ENCODE measurements at regions not wholly inside any gene's neighbourhood (a gene's known extent, or its start where the extent isn't known, plus 50 kb on each side); places are given as distances from the start of the nearest gene placed in this dataset.

DNA sequence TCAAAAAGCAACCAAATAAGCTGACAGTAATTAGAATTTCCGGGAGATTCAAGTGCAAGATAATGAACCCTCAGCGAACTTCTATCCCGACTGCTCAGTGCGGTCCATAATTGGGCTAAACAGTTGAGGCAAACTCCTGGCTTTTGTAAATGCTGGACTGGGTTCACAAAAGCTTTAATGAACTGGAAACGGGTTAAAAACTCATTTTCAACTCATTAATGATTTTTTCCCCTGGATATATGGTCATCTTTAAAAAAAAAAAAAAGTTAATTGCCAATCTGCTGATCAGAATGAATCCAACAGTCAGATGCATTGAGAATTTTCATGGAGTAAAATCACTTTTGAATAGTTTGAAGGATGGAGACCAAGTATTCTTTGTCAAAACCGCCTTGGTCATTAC, 79.5 kb upstream of the WWC1 start:
- in situ Hi-C loops (cut with MboI; ENCODE audit: low sequenced_read_pairs) = no loop called here

DNA sequence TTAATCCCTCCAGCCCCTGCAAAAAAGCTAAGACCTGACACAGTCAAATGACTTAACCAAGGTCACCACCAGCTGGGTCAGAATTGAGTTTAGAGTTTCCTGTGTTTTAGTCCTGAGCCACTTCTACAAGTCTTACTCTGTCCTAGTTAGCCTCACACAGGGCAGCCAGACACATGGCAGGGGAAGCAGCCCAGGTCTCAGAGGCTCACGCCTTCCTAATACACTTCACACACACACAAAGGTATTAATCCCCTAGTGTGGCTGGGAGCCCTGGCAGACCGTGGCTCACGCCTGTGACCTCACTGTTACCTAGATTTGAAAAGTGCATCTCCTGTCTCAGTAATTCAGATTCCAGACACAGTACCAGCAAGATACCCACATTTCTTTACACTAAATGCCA, 77.4 kb upstream of the WWC1 start:
- in situ Hi-C loops (cut with MboI; ENCODE audit: low sequenced_read_pairs) = no loop called here

DNA sequence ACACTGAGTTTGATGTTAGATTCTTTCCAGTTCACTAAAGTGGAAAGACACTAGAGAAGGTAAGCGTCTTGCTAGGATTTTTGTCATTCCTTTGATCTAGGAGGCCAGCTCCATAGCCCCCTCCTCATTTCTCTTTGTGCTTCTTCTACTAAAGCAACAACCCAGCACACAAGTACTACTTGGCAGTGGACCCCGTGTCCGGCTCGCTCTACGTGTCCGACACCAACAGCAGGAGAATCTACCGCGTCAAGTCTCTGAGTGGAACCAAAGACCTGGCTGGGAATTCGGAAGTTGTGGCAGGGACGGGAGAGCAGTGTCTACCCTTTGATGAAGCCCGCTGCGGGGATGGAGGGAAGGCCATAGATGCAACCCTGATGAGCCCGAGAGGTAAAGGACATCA, 76.6 kb upstream of the WWC1 start:
- in situ Hi-C loops (cut with MboI; ENCODE audit: low sequenced_read_pairs) = no loop called here

DNA sequence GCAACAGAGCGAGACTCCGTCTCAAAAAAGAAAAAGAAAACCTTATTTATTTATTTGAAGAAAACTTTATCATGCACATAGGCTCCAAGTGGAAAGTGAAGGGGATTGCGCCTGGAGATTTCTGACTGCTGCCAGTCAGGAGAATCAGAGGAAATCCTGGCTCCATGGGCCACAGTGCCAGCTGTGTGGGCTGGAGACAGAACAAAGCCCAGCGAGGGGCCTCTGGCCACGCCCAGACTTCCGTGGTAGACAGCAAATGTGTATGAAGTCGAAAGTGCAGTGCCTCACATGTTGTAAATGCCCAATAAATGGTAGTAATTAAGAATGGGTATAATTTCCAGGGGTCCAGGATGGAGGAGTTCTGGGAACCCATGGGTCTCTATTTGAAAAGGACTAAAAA, 75.8 kb upstream of the WWC1 start:
- in situ Hi-C loops (cut with MboI; ENCODE audit: low sequenced_read_pairs) = no loop called here

DNA sequence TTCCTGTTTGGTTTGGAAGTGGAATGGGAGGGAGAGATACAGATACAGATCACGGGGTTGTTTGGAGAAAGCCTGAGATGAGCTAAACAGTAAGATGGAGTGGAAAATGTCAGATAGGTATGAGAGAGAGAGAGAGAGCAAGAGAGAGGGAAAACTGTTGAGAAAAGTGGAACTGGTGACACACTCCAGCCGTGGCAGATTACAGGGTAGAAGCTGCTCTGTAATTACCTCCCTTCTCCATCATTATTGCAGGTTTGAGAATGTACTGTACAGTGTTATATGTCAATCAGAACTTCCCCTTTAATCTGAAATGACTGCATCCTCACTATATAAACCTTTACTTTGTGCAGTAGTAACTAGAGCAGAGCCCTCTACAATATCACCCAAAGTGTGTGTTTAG, 74.5 kb upstream of the WWC1 start:
- in situ Hi-C loops (cut with MboI; ENCODE audit: low sequenced_read_pairs) = no loop called here

DNA sequence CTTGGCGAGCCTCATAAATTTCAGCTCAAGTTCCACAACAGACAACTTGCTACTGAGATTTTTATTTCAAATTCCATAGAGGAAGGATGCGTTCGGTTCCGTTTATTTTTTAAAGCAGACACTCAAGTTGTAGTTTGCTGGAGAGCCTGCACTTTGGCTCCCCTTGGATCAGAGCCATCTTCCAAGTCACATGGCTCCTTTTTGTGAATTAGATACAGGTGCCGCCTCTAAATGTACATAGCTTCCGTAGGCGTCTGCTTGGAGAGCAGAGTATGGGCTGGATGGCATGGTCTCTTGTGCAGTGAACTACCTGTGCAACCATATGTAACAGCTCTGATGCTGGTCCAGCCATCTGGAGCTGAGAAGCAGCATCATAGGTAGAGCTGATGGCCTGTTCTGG, 73.9 kb upstream of the WWC1 start:
- in situ Hi-C loops (cut with MboI; ENCODE audit: low sequenced_read_pairs) = no loop called here

DNA sequence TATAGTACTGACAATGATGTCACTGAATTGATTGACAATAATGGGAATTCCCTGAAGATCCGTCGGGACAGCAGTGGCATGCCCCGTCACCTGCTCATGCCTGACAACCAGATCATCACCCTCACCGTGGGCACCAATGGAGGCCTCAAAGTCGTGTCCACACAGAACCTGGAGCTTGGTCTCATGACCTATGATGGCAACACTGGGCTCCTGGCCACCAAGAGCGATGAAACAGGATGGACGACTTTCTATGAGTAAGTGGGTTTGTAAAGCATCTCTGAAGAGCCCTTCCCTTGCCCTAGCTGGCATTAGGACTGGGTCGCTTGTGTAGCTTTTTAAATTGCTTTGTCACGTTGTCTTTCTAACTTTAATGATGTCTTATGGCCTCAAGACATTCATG, 72.7 kb upstream of the WWC1 start:
- in situ Hi-C loops (cut with MboI; ENCODE audit: low sequenced_read_pairs) = no loop called here

DNA sequence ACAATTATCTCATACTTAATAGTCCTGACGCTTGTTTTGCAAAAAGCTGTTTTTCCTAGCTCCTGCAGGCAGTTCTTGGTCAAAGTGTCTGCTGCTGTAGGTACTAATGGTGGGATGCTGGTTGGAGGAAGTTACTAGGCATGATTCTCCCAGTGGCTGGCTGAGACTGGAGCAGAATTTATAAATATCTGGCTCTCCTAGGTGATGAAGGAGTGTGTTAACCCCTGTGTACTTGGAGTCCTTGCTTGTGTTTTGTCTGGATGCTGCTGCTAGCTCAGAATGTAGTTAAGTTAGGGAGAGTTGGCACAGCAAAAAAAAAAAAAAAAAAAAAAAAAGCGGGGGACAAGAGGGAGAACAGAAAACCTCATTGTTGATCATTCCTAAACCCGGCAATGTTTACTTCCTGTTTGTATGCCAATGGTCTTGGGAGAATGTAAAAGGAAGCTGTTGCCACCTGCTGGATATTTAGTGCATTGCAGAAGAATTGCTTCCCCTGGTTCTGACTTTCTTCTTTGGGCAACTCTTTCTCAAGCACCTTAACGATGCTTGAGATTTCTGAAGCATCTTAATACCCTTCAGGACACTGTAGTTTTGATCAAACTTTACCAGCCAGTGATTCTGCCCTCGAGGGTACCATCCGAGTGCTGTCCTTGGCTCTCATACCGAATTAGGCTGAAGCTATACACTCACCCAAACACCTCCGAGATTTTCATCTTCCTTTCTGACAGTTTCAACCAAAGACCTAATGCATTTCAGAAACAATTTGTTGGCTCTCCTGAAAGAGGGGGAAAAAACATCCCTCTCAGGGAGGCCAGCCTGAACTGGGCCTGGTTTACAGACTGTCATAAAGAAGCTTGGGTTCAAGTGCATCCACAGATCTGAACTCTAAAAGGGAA, 71.7 kb upstream of the WWC1 start:
- in situ Hi-C loops (cut with MboI; ENCODE audit: low sequenced_read_pairs) = no loop called here

DNA sequence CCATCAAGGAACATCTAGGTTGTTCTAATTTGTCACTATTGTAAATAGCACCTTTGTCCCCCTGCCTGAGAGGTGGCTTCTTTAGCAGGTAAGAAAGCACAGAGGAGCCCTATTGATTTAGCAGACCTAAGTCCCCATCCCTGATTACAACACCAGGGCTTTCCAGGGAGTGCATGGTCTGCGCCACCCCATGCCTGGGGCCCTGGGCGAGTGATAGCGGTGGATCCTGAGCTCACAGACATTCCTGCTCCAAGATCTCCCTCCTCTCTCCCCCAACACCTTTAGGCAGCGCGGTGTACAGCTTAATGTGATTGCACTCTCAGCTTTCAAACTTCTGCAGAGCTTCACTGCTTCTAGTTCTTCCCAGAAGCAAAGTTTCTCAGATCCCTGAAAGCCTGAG, 67.4 kb upstream of the WWC1 start:
- in situ Hi-C loops (cut with MboI; ENCODE audit: low sequenced_read_pairs) = no loop called here

DNA sequence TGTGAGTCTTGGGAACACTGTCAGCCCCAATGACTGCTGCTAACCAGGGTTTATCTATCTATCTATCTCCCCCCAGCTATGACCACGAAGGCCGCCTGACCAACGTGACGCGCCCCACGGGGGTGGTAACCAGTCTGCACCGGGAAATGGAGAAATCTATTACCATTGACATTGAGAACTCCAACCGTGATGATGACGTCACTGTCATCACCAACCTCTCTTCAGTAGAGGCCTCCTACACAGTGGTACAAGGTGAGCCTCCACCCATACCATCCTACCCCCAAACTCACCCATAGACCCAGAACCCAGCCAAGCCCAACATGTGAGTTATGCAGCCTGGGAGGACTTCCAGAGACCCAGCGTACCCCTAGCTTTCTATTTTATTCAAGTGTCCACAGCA, 65.4 kb upstream of the WWC1 start:
- in situ Hi-C loops (cut with MboI; ENCODE audit: low sequenced_read_pairs) = no loop called here

DNA sequence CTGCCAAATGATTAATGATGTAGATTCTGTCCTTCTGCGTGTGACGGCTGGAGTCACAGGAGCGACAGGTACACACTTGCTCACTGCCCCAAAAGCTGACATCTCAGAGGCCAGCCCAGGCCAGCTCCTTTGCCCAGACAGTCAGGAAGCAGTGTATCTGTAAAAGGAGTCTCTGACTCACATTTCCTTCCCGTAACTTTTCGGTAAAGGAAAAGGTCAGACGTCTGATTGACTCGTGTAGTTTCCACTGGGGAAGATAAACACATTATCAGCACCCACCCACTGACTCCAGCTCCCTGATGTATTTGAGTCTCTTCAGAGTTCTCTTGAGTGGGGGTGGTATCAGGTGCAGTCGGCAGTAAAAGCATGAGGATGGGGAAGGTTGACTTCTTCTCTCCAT, 64.4 kb upstream of the WWC1 start:
- in situ Hi-C loops (cut with MboI; ENCODE audit: low sequenced_read_pairs) = no loop called here

DNA sequence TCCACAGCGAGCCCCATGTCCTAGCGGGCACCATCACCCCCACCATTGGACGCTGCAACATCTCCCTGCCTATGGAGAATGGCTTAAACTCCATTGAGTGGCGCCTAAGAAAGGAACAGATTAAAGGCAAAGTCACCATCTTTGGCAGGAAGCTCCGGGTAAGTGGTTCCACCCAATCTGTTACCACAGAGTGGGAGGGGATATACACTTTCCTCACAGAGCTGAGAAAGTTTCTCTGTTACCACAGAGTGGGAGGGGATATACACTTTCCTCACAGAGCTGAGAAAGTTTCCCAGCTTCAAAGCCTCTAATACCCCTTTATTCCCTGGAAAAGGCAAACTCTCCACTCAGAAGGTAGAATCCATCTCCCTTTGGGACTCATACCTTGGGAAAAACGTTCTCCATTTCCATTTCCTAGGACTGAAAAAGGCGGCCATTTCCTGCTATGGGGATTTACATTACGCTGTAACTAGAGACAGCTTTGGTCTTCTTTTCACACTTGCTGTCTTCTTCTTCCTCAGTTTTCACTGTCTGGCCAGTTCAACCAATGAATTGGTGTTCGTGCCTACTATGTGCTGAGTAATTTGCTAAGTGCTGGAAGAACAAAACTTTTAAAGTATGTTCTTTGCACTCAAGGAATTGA, 63.4 kb upstream of the WWC1 start:
- in situ Hi-C loops (cut with MboI; ENCODE audit: low sequenced_read_pairs) = no loop called here

DNA sequence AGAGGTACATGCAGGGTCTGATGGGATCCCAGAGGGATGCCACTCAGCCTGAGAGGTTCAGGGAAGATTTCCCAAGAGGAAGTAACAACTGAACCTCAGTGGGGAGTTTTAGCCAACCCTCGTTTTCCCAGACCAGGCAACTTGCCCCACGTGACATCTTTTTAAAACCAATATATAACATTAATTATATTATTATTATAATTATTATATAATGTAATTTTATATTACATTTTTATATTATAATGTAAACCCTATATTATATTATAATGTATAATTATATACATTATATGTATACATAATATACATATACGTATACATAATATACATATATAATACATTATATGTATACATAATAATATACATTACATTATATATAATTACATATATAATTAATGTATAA, 62.8 kb upstream of the WWC1 start:
- in situ Hi-C loops (cut with MboI; ENCODE audit: low sequenced_read_pairs) = no loop called here

DNA sequence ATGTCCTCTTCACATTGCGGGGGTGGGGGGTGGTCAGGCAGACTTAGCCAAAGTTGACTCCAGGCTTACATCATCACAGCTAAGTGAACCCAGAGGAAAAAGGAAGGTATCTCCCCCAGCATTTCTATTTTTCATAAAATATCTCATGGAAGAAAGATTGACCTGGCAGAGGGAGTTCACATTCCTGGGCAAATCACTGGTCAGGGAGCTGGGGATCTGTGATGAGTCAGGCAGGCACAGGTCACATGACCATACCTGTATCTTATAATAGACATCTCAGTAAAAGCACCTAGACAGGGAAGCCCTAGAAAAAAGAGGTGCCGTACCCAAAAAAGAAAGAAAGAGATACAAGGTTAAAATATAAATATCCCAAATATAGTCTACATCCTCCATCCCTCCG, 57.3 kb upstream of the WWC1 start:
- in situ Hi-C loops (cut with MboI; ENCODE audit: low sequenced_read_pairs) = no loop called here

DNA sequence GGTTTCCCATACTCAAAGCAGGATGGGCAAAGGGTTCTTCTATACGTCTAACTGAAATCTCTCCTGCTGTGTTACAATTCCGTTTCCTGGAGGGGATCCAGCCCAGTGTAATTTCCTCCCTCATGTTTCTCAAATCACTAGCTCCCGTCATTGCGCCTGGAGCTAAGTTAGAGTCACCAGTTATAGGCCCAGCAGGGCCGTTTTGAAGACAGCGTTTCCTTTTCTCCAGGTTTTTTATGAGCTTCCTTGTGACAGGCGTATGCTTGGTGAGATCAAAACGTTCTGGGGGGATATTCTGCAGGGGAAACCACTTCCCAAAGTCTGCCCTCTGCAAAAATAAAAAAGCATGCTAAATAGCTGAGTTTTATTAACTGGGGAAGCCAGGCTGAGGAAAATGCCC, 53.0 kb upstream of the WWC1 start:
- in situ Hi-C loops (cut with MboI; ENCODE audit: low sequenced_read_pairs) = no loop called here

DNA sequence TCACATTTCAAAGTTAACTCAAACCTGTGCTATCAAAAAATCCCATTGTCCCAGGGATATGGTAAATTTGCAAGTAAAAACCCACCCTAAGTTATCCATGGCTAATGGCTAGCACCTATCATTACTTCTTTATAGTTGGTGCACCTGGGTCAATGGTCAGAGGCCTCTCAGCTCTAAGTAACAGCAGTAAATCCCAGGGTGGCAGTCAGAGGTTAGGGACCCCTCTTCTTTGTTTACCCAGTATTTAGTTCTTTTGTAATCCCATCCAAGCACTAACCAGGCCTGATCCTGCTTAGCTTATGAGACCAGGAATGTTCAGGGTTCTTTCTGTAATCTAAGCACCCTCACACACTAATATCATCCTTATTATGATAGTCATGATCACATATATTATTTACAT, 52.1 kb upstream of the WWC1 start:
- in situ Hi-C loops (cut with MboI; ENCODE audit: low sequenced_read_pairs) = no loop called here

All from HL-60/S4 (cell line).